Breast epithelium (tissue), 4 donors: ENCODE measurements at regions not wholly inside any gene's neighbourhood (a gene's known extent, or its start where the extent isn't known, plus 50 kb on each side); places are given as distances from the start of the nearest gene placed in this dataset.

ENCODE experiments used
- DNase-seq, 2 donors: peaks; one replicate each; pipeline ENCODE4 v3.0.0-alpha.2; 2019; ENCODE audit warnings: low spot score in 2 of 2
- H3K27ac ChIP-seq, 2 donors: fragments of 200-600 bp; sonication (generic) in 1 of 2; one replicate each; pipeline ENCODE4 v1.5.1; 2016 to 2019; ENCODE audit warnings: mild to moderate bottlenecking in 1 of 2
- H3K27me3 ChIP-seq, 2 donors: fragments of 200-600 bp; sonication (generic) in 1 of 2; one replicate each; pipeline versions ENCODE4 v1.5.1 to v1.6.0; 2017 to 2019; ENCODE audit warnings: control low read depth in 1 of 2, mild to moderate bottlenecking in 1 of 2
- H3K36me3 ChIP-seq: fragments of 200-600 bp; one replicate; pipeline ENCODE4 v1.5.1; 2019
- H3K4me1 ChIP-seq, 2 donors: fragments of 200-600 bp; sonication (generic); one replicate each; pipeline ENCODE4 v1.5.1; 2016 to 2019; ENCODE audit warnings: control low read depth in 1 of 2
- H3K4me3 ChIP-seq, 3 donors: fragments of 200-600 bp; sonication (generic); 1 replicate in 2 of 3; 2 replicates in 1 of 3; pipeline ENCODE4 v1.5.1; 2016 to 2019; ENCODE audit warnings: mild to moderate bottlenecking in 3 of 3, moderate library complexity in 2 of 3
- H3K9me3 ChIP-seq, 2 donors: fragments of 200-600 bp; sonication (generic) in 1 of 2; one replicate each; pipeline ENCODE4 v1.5.1; 2016 to 2019; ENCODE audit warnings: control low read depth in 1 of 2
- CTCF ChIP-seq, 3 donors: fragments of 450-650 bp; IDR thresholded peaks; one replicate each; pipeline ENCODE4 v1.5.1; 2016 to 2017; ENCODE audit warnings: antibody characterized with exemption in 3 of 3, mild to moderate bottlenecking in 3 of 3, moderate library complexity in 3 of 3
- POLR2A ChIP-seq: fragments of 450-650 bp; IDR thresholded peaks from one replicate; pipeline ENCODE4 v1.6.1; 2016; ENCODE audit warnings: antibody characterized with exemption, mild to moderate bottlenecking, moderate library complexity
- POLR2AphosphoS5 ChIP-seq, 3 donors: sonication (generic); formaldehyde crosslinking; IDR thresholded peaks; one replicate each; pipeline ENCODE4 v1.6.1; 2017; ENCODE audit warnings: antibody characterized with exemption in 3 of 3
- intact Hi-C: fragments of 100-400 bp; cut with DNase I; formaldehyde crosslinking; loops from one replicate; pipeline ENCODE4 v1.15.1; 2023; ENCODE audit warnings: low total_unique reads

- TF ChIP-seq POLR2A (no peak), CTCF (IDR thresholded peaks at IDR 0.05) (no peak), POLR2AphosphoS5 (IDR thresholded peaks at IDR 0.05) (no peak)
- Histone ChIP-seq H3K36me3 (no peaks in the 10 kb centered on the region), H3K9me3 (no peaks in the 10 kb centered on the region), H3K27ac (no peak overlapping the region), H3K27me3 (no peaks in the 10 kb centered on the region), H3K4me1 (no peaks in the 10 kb centered on the region), H3K4me3 (no peak overlapping the region)
- no peak for DNase-seq
- intact Hi-C loops: no loop called here
Measured at GRCh38 chr16:52906281-52906680, 146.4 kb downstream of the CHD9NB start.

- intact Hi-C loops: no loop called here
- no peak for TF ChIP-seq POLR2AphosphoS5 (IDR thresholded peaks at IDR 0.05)
- no peak for TF ChIP-seq POLR2A
- no peak for TF ChIP-seq CTCF (IDR thresholded peaks at IDR 0.05)
- H3K4me1 ChIP-seq: no peaks in the 10 kb centered on the region
- no peak overlapping the region for H3K4me3 ChIP-seq
- no peaks in the 10 kb centered on the region for H3K9me3 ChIP-seq
- no peak overlapping the region for H3K27ac ChIP-seq
- DNase-seq: no peak
- H3K27me3 ChIP-seq: no peaks in the 10 kb centered on the region
- no peaks in the 10 kb centered on the region for H3K36me3 ChIP-seq
Measured at GRCh38 chr16:52896478-52897164, 156.1 kb downstream of the CHD9NB start.

- no peaks in the 10 kb centered on the region for H3K27me3 ChIP-seq
- no peaks in the 10 kb centered on the region for H3K36me3 ChIP-seq
- H3K27ac ChIP-seq: no peak overlapping the region
- TF ChIP-seq POLR2AphosphoS5 (IDR thresholded peaks at IDR 0.05): no peak
- TF ChIP-seq POLR2A: no peak
- no peak for TF ChIP-seq CTCF (IDR thresholded peaks at IDR 0.05)
- no peak overlapping the region for H3K4me3 ChIP-seq
- no peak for DNase-seq
- H3K9me3 ChIP-seq: no peaks in the 10 kb centered on the region
- intact Hi-C loops: no loop called here
- no peaks in the 10 kb centered on the region for H3K4me1 ChIP-seq
Measured at GRCh38 chr16:52874042-52874441, 178.7 kb downstream of the CHD9NB start.

GRCh38 chr16:52872731-52873130 lies 180.0 kb downstream of the CHD9NB start:
- intact Hi-C loops: no loop called here
- no peak overlapping the region for H3K27ac ChIP-seq
- no peaks in the 10 kb centered on the region for H3K27me3 ChIP-seq
- H3K9me3 ChIP-seq: no peaks in the 10 kb centered on the region
- DNase-seq: no peak
- no peaks in the 10 kb centered on the region for H3K4me1 ChIP-seq
- TF ChIP-seq CTCF (IDR thresholded peaks at IDR 0.05) (no peak), POLR2AphosphoS5 (IDR thresholded peaks at IDR 0.05) (no peak), POLR2A (no peak)
- no peaks in the 10 kb centered on the region for H3K36me3 ChIP-seq
- no peak overlapping the region for H3K4me3 ChIP-seq

- no peaks in the 10 kb centered on the region for H3K27me3 ChIP-seq
- no peaks in the 10 kb centered on the region for H3K4me1 ChIP-seq
- TF ChIP-seq POLR2A (no peak), CTCF (IDR thresholded peaks at IDR 0.05) (no peak), POLR2AphosphoS5 (IDR thresholded peaks at IDR 0.05) (no peak)
- H3K9me3 ChIP-seq: no peaks in the 10 kb centered on the region
- no peak for DNase-seq
- H3K27ac ChIP-seq: no peak overlapping the region
- no peak overlapping the region for H3K4me3 ChIP-seq
- H3K36me3 ChIP-seq: no peaks in the 10 kb centered on the region
- intact Hi-C loops: no loop called here
Measured at GRCh38 chr16:52871481-52871880, 181.2 kb downstream of the CHD9NB start.
